K562 (cell line): ENCODE measurements at regions not wholly inside any gene's neighbourhood (a gene's known extent, or its start where the extent isn't known, plus 50 kb on each side); places are given as distances from the start of the nearest gene placed in this dataset.
"Not testable (repeated sequence)": the region's sequence is repeated elsewhere in the genome, so short reads cannot be mapped to it uniquely, and the experiment has no call there.

ENCODE experiments used
- ATAC-seq: fragments of 200-7000 bp; cut with Tn5 transposase; 3 replicates; pipeline ENCODE4 v1.9.1; 2020; ENCODE audit warnings: moderate library complexity
- BruUV-seq: library from RNA; stranded (reverse); fragments of 400-500 nt; replicated peaks from 2 replicates; lab custom pipeline; 2021; lab: Mats Ljungman, UMichigan
- CTCF ChIA-PET: fragments of 300-600 bp; formaldehyde crosslinking; extraction: SDS; loops from one replicate; lab custom pipeline; 2021; ENCODE audit warnings: low intra/inter-chr PET ratio; lab: Yijun Ruan, JAX
- POLR2A ChIA-PET: fragments of 300-600, 350-650 bp; sonication (Branson Sonifier 250); formaldehyde crosslinking; extraction: SDS; loops from one replicate; lab custom pipeline; 2021; ENCODE audit warnings: antibody characterized with exemption, inconsistent platforms; lab: Yijun Ruan, JAX
- DNase-seq, 4 experiments: peaks; one replicate each; pipeline versions ENCODE4 v3.0.0 to v3.0.0-alpha.2; 2011 to 2018; ENCODE audit warnings: low spot score in 3 of 4, mixed read lengths in 3 of 4; ENCODE audit errors: extremely low read depth in 1 of 4
- FAIRE-seq: peaks from 2 replicates; lab custom pipeline; 2011; peaks lifted over from hg19 to GRCh38; lab: Jason Lieb, UNC
- H2AFZ ChIP-seq: 2 replicates; pipeline ENCODE4 v1.6.0; 2011; ENCODE audit warnings: low read depth, low read length, control low read depth, inconsistent platforms
- H3K27ac ChIP-seq: fragments of 200-600 bp; 3 replicates; pipeline ENCODE4 v1.8.0; 2011; ENCODE audit warnings: low read depth, mild to moderate bottlenecking, control low read depth, inconsistent platforms, low read length, moderate library complexity, mixed read lengths; ENCODE audit errors: extremely low read depth
- H3K27me3 ChIP-seq, 2 experiments: fragments of 300-600 bp in 1 of 2; 2 replicates in 1 of 2; 3 replicates in 1 of 2; pipeline versions ENCODE4 v1.6.0 to v1.8.0; 2011; ENCODE audit warnings: inconsistent platforms in 2 of 2, low read length in 2 of 2, mild to moderate bottlenecking in 1 of 2, mixed read lengths in 1 of 2, moderate library complexity in 1 of 2; ENCODE audit not compliant: control insufficient read depth in 2 of 2, insufficient read depth in 2 of 2
- H3K36me3 ChIP-seq: fragments of 300-600 bp; 3 replicates; pipeline ENCODE4 v1.8.0; 2011; ENCODE audit warnings: mild to moderate bottlenecking, low read length, inconsistent platforms; ENCODE audit not compliant: control insufficient read depth, insufficient read depth
- H3K4me1 ChIP-seq, 2 experiments: fragments of 200-600 bp in 1 of 2; replicated peaks in 1 of 2; 2 replicates in 1 of 2; 3 replicates in 1 of 2; pipeline versions ENCODE4 v1.5.1 to v1.8.0; 2011; ENCODE audit warnings: inconsistent platforms in 2 of 2, low read length in 2 of 2, mild to moderate bottlenecking in 1 of 2, mixed read lengths in 1 of 2, moderate library complexity in 1 of 2; ENCODE audit not compliant: control insufficient read depth in 2 of 2, insufficient read depth in 2 of 2
- H3K4me2 ChIP-seq: 2 replicates; pipeline ENCODE4 v1.6.1; 2011; ENCODE audit warnings: low read length, control low read depth, inconsistent platforms, mixed read lengths; ENCODE audit not compliant: insufficient read depth
- H3K4me3 ChIP-seq: fragments of 200-600 bp; sonication (generic), shearing (Covaris generic); 2 replicates; pipeline ENCODE4 v1.5.1; 2016; ENCODE audit warnings: control low read depth, inconsistent platforms
- H3K79me2 ChIP-seq: fragments of 200-600 bp; 3 replicates; pipeline ENCODE4 v1.8.0; 2011; ENCODE audit warnings: low read length, inconsistent platforms; ENCODE audit not compliant: control insufficient read depth, insufficient read depth
- H3K9ac ChIP-seq, 2 experiments: 2 replicates each; pipeline versions ENCODE4 v1.6.0 to v1.6.1; 2011; ENCODE audit warnings: low read depth in 2 of 2, low read length in 2 of 2, control low read depth in 1 of 2, inconsistent platforms in 1 of 2, mild to moderate bottlenecking in 1 of 2, mixed read lengths in 1 of 2; ENCODE audit not compliant: insufficient read depth in 1 of 2
- H3K9me1 ChIP-seq: one replicate; pipeline ENCODE4 v1.6.0; 2011; ENCODE audit warnings: inconsistent platforms, mild to moderate bottlenecking, low read length, moderate library complexity; ENCODE audit not compliant: control insufficient read depth, insufficient read depth
- H3K9me3 ChIP-seq: replicated peaks from 2 replicates; pipeline ENCODE4 v1.5.1; 2011; ENCODE audit warnings: low read depth, low read length, inconsistent platforms; ENCODE audit not compliant: control insufficient read depth, insufficient read depth
- H4K20me1 ChIP-seq: replicated peaks from 2 replicates; pipeline ENCODE4 v1.6.1; 2011; ENCODE audit warnings: low read length, inconsistent platforms, mixed read lengths; ENCODE audit not compliant: control insufficient read depth, insufficient read depth
- CC2D1A ChIP-seq: fragments of 450-650 bp; IDR thresholded peaks from 2 replicates; pipeline ENCODE4 v1.6.1; 2017; ENCODE audit warnings: mild to moderate bottlenecking
- CHD2 ChIP-seq: IDR thresholded peaks from 2 replicates; pipeline ENCODE4 v1.6.1; 2011; ENCODE audit warnings: low read depth, low read length
- FOS ChIP-seq: IDR thresholded peaks from 3 replicates; pipeline ENCODE4 v1.6.1; 2011; ENCODE audit not compliant: insufficient read length; ENCODE audit errors: extremely low read depth
- GATA2 ChIP-seq: sonication (generic); formaldehyde crosslinking; IDR thresholded peaks from 2 replicates; pipeline ENCODE4 v1.4.0; 2020; ENCODE audit warnings: mild to moderate bottlenecking, missing genetic modification reagents
- HOXB6 ChIP-seq: fragments of 250-450 bp; sonication (Bioruptor Pico); IDR thresholded peaks from 2 replicates; pipeline ENCODE4 v1.5.1; 2022; ENCODE audit warnings: mild to moderate bottlenecking, borderline replicate concordance
- MAFF ChIP-seq: IDR thresholded peaks from 2 replicates; pipeline ENCODE4 v1.6.1; 2012; ENCODE audit warnings: low read length, improper control_type of control experiment
- MAFG ChIP-seq: fragments of 450-650 bp; conservative IDR thresholded peaks from 2 replicates; pipeline ENCODE4 v1.6.1; 2016; ENCODE audit warnings: missing genetic modification characterization, missing compliant biosample characterization
- MAFK ChIP-seq: IDR thresholded peaks from 2 replicates; pipeline ENCODE4 v1.6.1; 2011; ENCODE audit warnings: low read length, improper control_type of control experiment
- NELFE ChIP-seq: IDR thresholded peaks from 2 replicates; pipeline ENCODE4 v1.6.1; 2011; ENCODE audit warnings: mild to moderate bottlenecking; ENCODE audit not compliant: insufficient read depth, insufficient read length
- PURB ChIP-seq: sonication (generic); formaldehyde crosslinking; IDR thresholded peaks from 2 replicates; pipeline ENCODE4 v1.9.0; 2021; ENCODE audit warnings: low read depth, mild to moderate bottlenecking, missing genetic modification reagents
- STAG1 ChIP-seq: sonication (generic); formaldehyde crosslinking; IDR thresholded peaks from 2 replicates; pipeline ENCODE4 v1.5.0; 2020; ENCODE audit warnings: missing genetic modification reagents, borderline replicate concordance
- TCF7 ChIP-seq: sonication (generic); IDR thresholded peaks from 2 replicates; pipeline ENCODE4 v1.6.1; 2016; ENCODE audit warnings: antibody characterized with exemption, borderline replicate concordance
- THRA ChIP-seq: fragments of 450-650 bp; IDR thresholded peaks from 2 replicates; pipeline ENCODE4 v1.6.1; 2017; ENCODE audit warnings: mild to moderate bottlenecking, moderate library complexity
- ZNF316 ChIP-seq: fragments of 450-650 bp; IDR thresholded peaks from 2 replicates; pipeline ENCODE4 v1.6.1; 2016
- ZNF354B ChIP-seq: fragments of 250-450 bp; sonication (Bioruptor Pico); IDR thresholded peaks from 2 replicates; pipeline ENCODE4 v1.4.0; 2020
- ZNF584 ChIP-seq: fragments of 200-800 bp; sonication (Bioruptor generic); IDR thresholded peaks from 2 replicates; pipeline ENCODE4 v1.6.1; 2016; ENCODE audit warnings: low read depth, mild to moderate bottlenecking, missing genetic modification characterization, missing compliant biosample characterization
- WGBS: fragments of 100-300 bp; shearing (Covaris generic); methylation state at CpG from one replicate; pipeline ENCODE4 v1.1.6; 2016; ENCODE audit warnings: low coverage, mixed read lengths; ENCODE audit not compliant: insufficient coverage; ENCODE audit errors: missing lambda C conversion rate; 5-methylcytosine and 5-hydroxymethylcytosine counted together
- in situ Hi-C: fragments of 300-500 bp; cut with MboI; formaldehyde crosslinking; loops from 4 replicates; pipeline ENCODE4 v1.15.0; 2018; ENCODE audit warnings: inconsistent platforms, mixed read lengths
- intact Hi-C: fragments of 100-400 bp; cut with micrococcal nuclease; formaldehyde crosslinking; loops from 2 replicates; pipeline ENCODE4 v1.14.2; 2022

GRCh38 chr12:97076912-97077311 is 169.9 kb downstream of the NEDD1 start:
- ATAC-seq, FAIRE-seq, in situ Hi-C loops, H3K4me2 ChIP-seq, H4K20me1 ChIP-seq, H3K27me3 ChIP-seq, H3K9ac ChIP-seq, H2AFZ ChIP-seq, H3K27ac ChIP-seq, DNase-seq, H3K4me3 ChIP-seq, H3K79me2 ChIP-seq, BruUV-seq, H3K4me1 ChIP-seq, H3K36me3 ChIP-seq, intact Hi-C loops, H3K9me1 ChIP-seq, H3K9me3 ChIP-seq, CTCF ChIA-PET, POLR2A ChIA-PET: not testable (repeated sequence)
- WGBS: 0% methylated on average over 8 of the region's 9 CpGs

- Histone ChIP-seq H3K4me1 (no peaks in the 10 kb centered on the region), H3K79me2 (no peaks in the 10 kb centered on the region), H3K4me3 (no peak overlapping the region), H2AFZ (no peak overlapping the region), H3K27me3 (no peaks in the 10 kb centered on the region), H3K9me3 (no peaks in the 10 kb centered on the region), H4K20me1 (no peaks in the 10 kb centered on the region), H3K36me3 (no peaks in the 10 kb centered on the region), H3K27ac (no peak overlapping the region), H3K9me1 (no peaks in the 10 kb centered on the region), H3K9ac (no peak overlapping the region), H3K4me2 (no peak overlapping the region)
- POLR2A ChIA-PET: no interaction called here
- FAIRE-seq (no peak), ATAC-seq (no peak), DNase-seq (no peak)
- in situ Hi-C loops: no loop called here
- BruUV-seq: no TSS peak
- intact Hi-C loops: no loop called here
- CTCF ChIA-PET: no interaction called here
- TF ChIP-seq NELFE (no peak), ZNF316 (peak; percentile 51), CC2D1A (no peak), MAFK (peak; percentile 41; the same call in 1 of the 2 replicates), STAG1 (CRISPR knock-in tag) (no peak), ZNF584 (CRISPR knock-in tag) (no peak), GATA2 (CRISPR knock-in tag) (no peak), CHD2 (no peak), MAFF (peak; percentile 44; the same call in 1 of the 2 replicates), HOXB6 (CRISPR knock-in tag) (no peak), FOS (no peak), TCF7 (no peak), THRA (no peak), ZNF354B (CRISPR knock-in tag) (no peak), MAFG (tag) (peak; percentile 50), PURB (CRISPR knock-in tag) (no peak)
Observed at GRCh38 chr12:97082029-97082428, 175.0 kb downstream of the NEDD1 start.
